Neutrophil (primary cell): ENCODE measurements at regions not wholly inside any gene's neighbourhood (a gene's known extent, or its start where the extent isn't known, plus 50 kb on each side); places are given as distances from the start of the nearest gene placed in this dataset.

Source experiments
- H3K27ac ChIP-seq: fragments of 200-600 bp; sonication (generic); 2 replicates; pipeline ENCODE4 v1.5.1; 2016; ENCODE audit warnings: mild to moderate bottlenecking, moderate library complexity
- H3K27me3 ChIP-seq: fragments of 200-600 bp; sonication (generic); 2 replicates; pipeline ENCODE4 v1.6.0; 2016; ENCODE audit warnings: mild to moderate bottlenecking
- H3K36me3 ChIP-seq: fragments of 200-600 bp; sonication (generic); 2 replicates; pipeline ENCODE4 v1.5.1; 2017
- H3K4me1 ChIP-seq, 2 experiments: fragments of 200-600 bp in 1 of 2; sonication (generic) in 1 of 2; 1 replicate in 1 of 2; 2 replicates in 1 of 2; pipeline versions ENCODE4 v1.5.1 to v1.6.1; 2013 to 2016; ENCODE audit warnings: low read depth in 1 of 2, low read length in 1 of 2, mild to moderate bottlenecking in 1 of 2, moderate library complexity in 1 of 2; ENCODE audit not compliant: control insufficient read depth in 1 of 2, insufficient read depth in 1 of 2
- H3K4me3 ChIP-seq, 2 experiments: fragments of 200-600 bp in 1 of 2; sonication (generic) in 1 of 2; 1 replicate in 1 of 2; 2 replicates in 1 of 2; pipeline ENCODE4 v1.5.1; 2013 to 2016; ENCODE audit warnings: low read depth in 1 of 2, low read length in 1 of 2, mild to moderate bottlenecking in 1 of 2, moderate library complexity in 1 of 2
- H3K9me3 ChIP-seq: fragments of 200-600 bp; sonication (generic); 2 replicates; pipeline ENCODE4 v1.5.1; 2016
- TF ChIP-seq, protein P1 (sequence below): fragments of 200-600 bp; sonication (generic); IDR thresholded peaks from 2 replicates; pipeline ENCODE4 v1.5.1; 2016; ENCODE audit warnings: antibody characterized with exemption

DNA sequence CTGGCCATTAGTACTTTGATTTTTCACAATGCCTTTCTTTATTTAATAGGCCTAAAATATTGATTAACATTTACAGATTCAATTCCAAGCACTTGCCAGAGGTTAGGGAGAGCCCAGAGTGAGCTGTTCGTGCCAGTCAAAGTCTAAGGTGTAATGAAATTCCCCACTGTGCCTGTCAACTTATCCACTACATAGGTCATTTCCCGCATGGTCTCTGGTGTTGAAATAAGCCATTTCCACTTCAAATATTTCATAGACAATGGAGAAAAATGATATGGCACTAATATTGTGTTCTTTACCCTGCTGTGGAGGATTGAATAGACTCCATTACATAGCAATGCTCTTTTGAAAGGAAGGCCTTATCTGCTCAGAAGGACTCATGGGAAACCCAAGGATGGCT, 978.1 kb upstream of the CELF2 start:
- H3K4me3 ChIP-seq: no peak overlapping the region
- H3K27me3 ChIP-seq: no peaks in the 10 kb centered on the region
- H3K4me1 ChIP-seq: no peaks in the 10 kb centered on the region
- H3K27ac ChIP-seq: no peak overlapping the region
- H3K36me3 ChIP-seq: no peaks in the 10 kb centered on the region
- no peaks in the 10 kb centered on the region for H3K9me3 ChIP-seq
- TF ChIP-seq, protein P1, sequence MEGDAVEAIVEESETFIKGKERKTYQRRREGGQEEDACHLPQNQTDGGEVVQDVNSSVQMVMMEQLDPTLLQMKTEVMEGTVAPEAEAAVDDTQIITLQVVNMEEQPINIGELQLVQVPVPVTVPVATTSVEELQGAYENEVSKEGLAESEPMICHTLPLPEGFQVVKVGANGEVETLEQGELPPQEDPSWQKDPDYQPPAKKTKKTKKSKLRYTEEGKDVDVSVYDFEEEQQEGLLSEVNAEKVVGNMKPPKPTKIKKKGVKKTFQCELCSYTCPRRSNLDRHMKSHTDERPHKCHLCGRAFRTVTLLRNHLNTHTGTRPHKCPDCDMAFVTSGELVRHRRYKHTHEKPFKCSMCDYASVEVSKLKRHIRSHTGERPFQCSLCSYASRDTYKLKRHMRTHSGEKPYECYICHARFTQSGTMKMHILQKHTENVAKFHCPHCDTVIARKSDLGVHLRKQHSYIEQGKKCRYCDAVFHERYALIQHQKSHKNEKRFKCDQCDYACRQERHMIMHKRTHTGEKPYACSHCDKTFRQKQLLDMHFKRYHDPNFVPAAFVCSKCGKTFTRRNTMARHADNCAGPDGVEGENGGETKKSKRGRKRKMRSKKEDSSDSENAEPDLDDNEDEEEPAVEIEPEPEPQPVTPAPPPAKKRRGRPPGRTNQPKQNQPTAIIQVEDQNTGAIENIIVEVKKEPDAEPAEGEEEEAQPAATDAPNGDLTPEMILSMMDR: no peak

DNA sequence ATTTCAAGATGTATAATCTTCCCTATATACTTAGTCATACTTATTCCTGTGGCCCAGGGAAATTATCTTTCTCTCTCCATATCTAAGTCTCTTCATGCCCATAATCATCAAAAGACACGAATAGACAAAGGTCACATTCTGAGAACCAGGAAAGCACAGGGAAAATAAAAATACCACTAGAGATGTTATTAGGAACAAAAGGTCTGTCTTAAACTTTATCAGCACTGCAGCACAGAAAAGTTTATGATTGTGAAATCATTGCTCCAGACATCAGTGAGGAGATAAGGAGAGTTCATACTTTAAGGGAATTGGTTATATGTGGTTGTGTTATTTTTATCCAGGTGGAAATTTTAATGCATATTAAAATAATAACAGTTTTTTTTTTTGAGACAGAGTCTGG, 974.6 kb upstream of the CELF2 start:
- H3K36me3 ChIP-seq: no peaks in the 10 kb centered on the region
- TF ChIP-seq, protein P1: no peak
- H3K27ac ChIP-seq: no peak overlapping the region
- H3K4me3 ChIP-seq: no peak overlapping the region
- no peaks in the 10 kb centered on the region for H3K27me3 ChIP-seq
- H3K4me1 ChIP-seq: no peaks in the 10 kb centered on the region
- no peaks in the 10 kb centered on the region for H3K9me3 ChIP-seq

DNA sequence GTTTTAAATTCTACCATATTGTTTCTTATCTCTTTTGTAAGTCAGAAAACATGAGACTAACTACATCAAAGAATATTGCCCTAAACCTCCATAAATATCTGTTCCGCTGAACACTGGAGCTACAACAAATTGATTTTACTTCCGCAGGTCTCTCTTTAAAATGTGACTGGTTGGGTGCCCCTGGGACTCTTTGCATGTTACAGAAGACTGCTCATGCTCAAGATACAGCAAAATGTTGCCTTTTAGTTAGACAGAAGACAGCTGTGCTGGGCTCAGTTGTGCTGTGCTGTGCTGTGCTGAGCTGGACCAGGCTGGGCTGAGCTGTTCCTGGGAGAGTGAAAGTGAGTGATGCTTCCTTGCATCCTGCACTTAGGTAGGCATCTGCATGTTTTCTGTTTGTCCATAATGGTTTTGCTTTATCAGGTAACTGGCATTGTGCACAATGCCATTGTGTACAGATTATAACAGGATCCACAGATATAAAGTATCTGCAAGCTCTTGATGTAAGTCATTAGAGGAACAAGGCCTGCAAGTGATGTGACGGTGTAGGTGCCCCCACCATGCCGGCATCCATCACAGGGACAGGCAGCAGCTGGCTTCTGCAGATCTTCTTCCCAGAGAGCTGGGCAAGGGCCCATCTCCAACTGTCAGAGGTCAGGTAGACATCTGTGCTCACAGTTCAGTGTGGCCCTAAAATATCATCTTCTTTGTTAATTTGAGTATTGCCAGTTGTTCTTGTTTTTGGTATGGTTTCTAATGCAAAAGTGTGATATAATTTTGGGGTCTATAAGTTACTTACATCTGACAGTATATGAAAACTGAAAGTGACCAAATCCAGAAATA, 972.5 kb upstream of the CELF2 start:
- no peaks in the 10 kb centered on the region for H3K36me3 ChIP-seq
- H3K27me3 ChIP-seq: no peaks in the 10 kb centered on the region
- H3K4me3 ChIP-seq: no peak overlapping the region
- no peaks in the 10 kb centered on the region for H3K4me1 ChIP-seq
- TF ChIP-seq, protein P1: no peak
- no peak overlapping the region for H3K27ac ChIP-seq
- H3K9me3 ChIP-seq: no peaks in the 10 kb centered on the region

DNA sequence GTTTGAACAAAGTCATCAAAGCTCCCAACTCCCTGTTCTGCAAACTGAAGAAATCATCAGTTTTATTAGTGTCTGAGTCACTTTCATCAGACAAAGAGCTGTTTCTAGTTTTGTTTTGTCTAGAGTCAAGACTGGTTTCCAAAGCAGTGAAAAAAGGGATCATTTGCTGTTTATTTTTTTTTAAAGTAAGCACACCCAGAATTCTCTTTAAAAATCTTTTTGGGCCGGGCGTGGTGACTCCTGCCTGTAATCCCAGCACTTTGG, 972.0 kb upstream of the CELF2 start:
- H3K4me3 ChIP-seq: no peak overlapping the region

DNA sequence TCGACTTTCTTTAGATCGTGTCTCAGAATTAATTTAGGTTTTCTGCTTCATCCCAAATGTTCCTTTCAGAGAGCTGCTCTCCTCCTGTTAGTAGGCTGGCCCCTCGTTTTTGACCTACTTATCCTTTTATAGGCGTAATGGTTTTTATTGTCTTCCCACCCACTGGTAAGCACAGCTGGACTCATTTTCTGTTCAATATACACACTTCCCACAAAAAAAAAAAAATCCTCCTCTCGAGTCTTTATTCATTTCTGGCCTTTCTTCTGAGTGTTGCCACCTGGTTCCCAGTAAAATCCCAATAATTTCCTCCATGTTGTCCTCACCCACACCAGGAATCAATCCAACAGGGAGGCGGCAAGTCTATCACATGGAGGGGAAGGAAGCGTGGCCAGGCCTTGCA, 970.2 kb upstream of the CELF2 start:
- Histone ChIP-seq H3K4me3 (no peak overlapping the region), H3K27ac (no peak overlapping the region), H3K36me3 (no peaks in the 10 kb centered on the region), H3K27me3 (no peaks in the 10 kb centered on the region), H3K9me3 (no peaks in the 10 kb centered on the region), H3K4me1 (no peaks in the 10 kb centered on the region)
- TF ChIP-seq, protein P1: no peak

More for the DNA sequence above, 972.0 kb upstream of the CELF2 start:
- Histone ChIP-seq H3K9me3 (no peaks in the 10 kb centered on the region), H3K27ac (no peak overlapping the region), H3K36me3 (no peaks in the 10 kb centered on the region), H3K27me3 (no peaks in the 10 kb centered on the region), H3K4me1 (no peaks in the 10 kb centered on the region)
- TF ChIP-seq, protein P1: no peak

DNA sequence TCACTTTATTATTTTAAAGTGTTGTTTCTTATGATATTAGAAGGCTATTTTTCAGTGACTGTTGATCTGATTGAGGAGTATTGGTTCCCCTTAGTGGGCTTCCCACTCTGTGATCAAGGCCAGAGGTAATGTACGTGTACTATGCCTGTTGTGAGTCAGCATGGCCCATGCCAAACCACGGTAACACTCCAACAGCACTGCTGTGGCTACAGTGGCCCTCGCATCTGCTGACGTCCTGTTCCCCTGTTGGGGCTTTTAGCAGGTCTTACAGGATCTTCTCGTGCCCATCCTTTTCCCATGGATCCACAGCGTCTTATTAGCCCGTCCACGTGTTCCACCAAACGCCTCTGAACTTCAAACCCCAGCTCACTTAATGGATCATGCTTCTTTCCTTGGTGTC, 964.6 kb upstream of the CELF2 start:
- H3K27me3 ChIP-seq: no peaks in the 10 kb centered on the region
- TF ChIP-seq, protein P1: no peak

More for the DNA sequence above, 964.6 kb upstream of the CELF2 start:
- Histone ChIP-seq H3K4me3 (no peak overlapping the region), H3K4me1 (no peaks in the 10 kb centered on the region), H3K27ac (no peak overlapping the region), H3K9me3 (no peaks in the 10 kb centered on the region), H3K36me3 (no peaks in the 10 kb centered on the region)
